Glutamatergic neuron (in vitro differentiated cells): ENCODE measurements at regions not wholly inside any gene's neighbourhood (a gene's known extent, or its start where the extent isn't known, plus 50 kb on each side); places are given as distances from the start of the nearest gene placed in this dataset.

Experiments
- DNase-seq: peaks from one replicate; pipeline ENCODE4 v3.0.0; 2022
- H3K27ac Mint-ChIP-seq: one replicate; pipeline ENCODE4 v1.8.0; 2020; ENCODE audit warnings: mild to moderate bottlenecking, mixed read lengths, inconsistent platforms; ENCODE audit not compliant: unreplicated experiment
- H3K27me3 Mint-ChIP-seq: one replicate; pipeline ENCODE4 v1.8.0; 2020; ENCODE audit warnings: mild to moderate bottlenecking, moderate library complexity, mixed read lengths, inconsistent platforms; ENCODE audit not compliant: unreplicated experiment
- H3K36me3 Mint-ChIP-seq: one replicate; pipeline ENCODE4 v1.8.0; 2020; ENCODE audit warnings: mild to moderate bottlenecking, mixed read lengths, inconsistent platforms; ENCODE audit not compliant: unreplicated experiment
- H3K4me1 Mint-ChIP-seq: one replicate; pipeline ENCODE4 v1.8.0; 2020; ENCODE audit warnings: mild to moderate bottlenecking, low read depth, mixed read lengths, inconsistent platforms; ENCODE audit not compliant: unreplicated experiment
- H3K4me3 Mint-ChIP-seq: one replicate; pipeline ENCODE4 v1.8.0; 2020; ENCODE audit warnings: mild to moderate bottlenecking, mixed read lengths, inconsistent platforms; ENCODE audit not compliant: unreplicated experiment
- H3K9me3 Mint-ChIP-seq: one replicate; pipeline ENCODE4 v1.8.0; 2020; ENCODE audit warnings: mild to moderate bottlenecking, moderate library complexity, mixed read lengths, inconsistent platforms; ENCODE audit not compliant: unreplicated experiment
- CTCF ChIP-seq: fragments of 200-600 bp; sonication (generic); IDR thresholded peaks from one replicate; pipeline ENCODE4 v1.5.0; 2021; ENCODE audit not compliant: partially characterized antibody, unreplicated experiment

DNA sequence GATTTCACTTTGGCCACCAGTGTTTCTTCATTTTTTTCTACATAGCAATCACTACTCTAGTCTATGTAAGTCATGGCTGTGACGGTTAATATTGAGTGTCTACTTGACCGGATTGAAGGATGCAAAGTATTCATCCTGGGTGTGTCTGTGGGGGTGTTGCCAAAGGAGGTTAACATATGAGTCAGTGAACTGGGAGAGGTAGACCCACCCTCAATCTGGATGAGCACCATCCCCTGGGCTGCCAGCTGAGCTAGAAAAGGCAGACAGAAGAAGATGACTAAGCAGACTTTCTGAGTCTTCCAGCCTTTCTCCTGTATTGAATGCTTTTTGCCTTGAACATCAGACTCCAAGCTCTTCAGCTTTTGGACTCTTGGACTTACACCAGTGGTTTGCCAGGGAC, 265.0 kb upstream of the SLC8A1 start:
- no peak overlapping the region for H3K4me3 Mint-ChIP-seq
- DNase-seq = no peak
- no peaks in the 10 kb centered on the region for H3K27me3 Mint-ChIP-seq
- H3K9me3 Mint-ChIP-seq = no peaks in the 10 kb centered on the region
- no peaks in the 10 kb centered on the region for H3K36me3 Mint-ChIP-seq
- H3K4me1 Mint-ChIP-seq = no peaks in the 10 kb centered on the region
- TF ChIP-seq CTCF = no peak
- no peak overlapping the region for H3K27ac Mint-ChIP-seq

DNA sequence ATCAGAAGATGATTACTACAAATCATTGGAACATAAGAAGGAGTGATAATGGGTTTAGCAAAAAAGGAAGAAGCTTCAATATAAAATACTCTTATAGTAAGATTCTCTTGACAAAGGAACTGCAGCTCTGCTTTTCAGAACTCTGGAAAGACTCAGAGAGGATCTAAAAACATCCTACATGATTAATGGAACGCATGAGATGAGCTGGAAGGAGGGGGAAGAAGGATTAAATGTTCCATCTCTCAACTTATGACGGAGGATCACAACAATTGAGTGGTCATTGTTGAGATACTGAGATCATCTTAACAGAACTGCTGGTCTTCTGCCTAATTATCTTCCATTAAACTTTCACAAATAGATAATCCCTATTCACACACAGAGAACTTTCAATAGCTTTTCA, 267.5 kb upstream of the SLC8A1 start:
- Mint-ChIP-seq H3K36me3 (no peaks in the 10 kb centered on the region), H3K27me3 (no peaks in the 10 kb centered on the region), H3K4me1 (no peaks in the 10 kb centered on the region), H3K27ac (no peak overlapping the region), H3K9me3 (no peaks in the 10 kb centered on the region), H3K4me3 (no peak overlapping the region)
- DNase-seq = no peak
- no peak for TF ChIP-seq CTCF

DNA sequence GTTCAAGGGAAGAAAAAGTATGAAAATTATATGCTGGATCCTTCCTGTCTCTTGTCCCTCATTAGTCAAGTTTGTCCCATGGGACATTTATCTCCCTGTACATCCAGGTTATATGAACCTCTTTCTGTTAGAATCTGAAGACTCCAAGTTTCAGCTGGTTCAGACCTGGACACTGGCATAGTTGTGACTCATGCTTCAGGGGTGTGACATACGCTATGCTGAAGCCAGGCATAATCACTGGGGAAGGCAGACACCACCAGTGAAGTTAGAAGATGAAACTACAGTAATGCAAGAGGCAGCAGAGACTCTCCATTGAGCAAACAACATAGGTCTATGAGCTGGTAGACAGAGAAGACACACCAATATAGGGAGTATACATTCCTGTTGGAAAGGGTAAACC, 269.7 kb upstream of the SLC8A1 start:
- no peaks in the 10 kb centered on the region for H3K36me3 Mint-ChIP-seq
- no peaks in the 10 kb centered on the region for H3K9me3 Mint-ChIP-seq
- no peak for TF ChIP-seq CTCF
- H3K27me3 Mint-ChIP-seq = no peaks in the 10 kb centered on the region
- no peak for DNase-seq
- no peak overlapping the region for H3K4me3 Mint-ChIP-seq
- no peaks in the 10 kb centered on the region for H3K4me1 Mint-ChIP-seq
- H3K27ac Mint-ChIP-seq = no peak overlapping the region

- H3K36me3 Mint-ChIP-seq = no peaks in the 10 kb centered on the region
- no peaks in the 10 kb centered on the region for H3K9me3 Mint-ChIP-seq
- H3K27ac Mint-ChIP-seq = no peak overlapping the region
- no peak for DNase-seq
- no peak for TF ChIP-seq CTCF
- H3K4me3 Mint-ChIP-seq = no peak overlapping the region
- no peaks in the 10 kb centered on the region for H3K27me3 Mint-ChIP-seq
- no peaks in the 10 kb centered on the region for H3K4me1 Mint-ChIP-seq
Measured at GRCh38 chr2:40723194-40723593, 271.3 kb upstream of the SLC8A1 start.

- no peak overlapping the region for H3K27ac Mint-ChIP-seq
- DNase-seq = no peak
Measured at GRCh38 chr2:40725040-40725439, 273.1 kb upstream of the SLC8A1 start.

More at GRCh38 chr2:40725040-40725439, 273.1 kb upstream of the SLC8A1 start:
- no peaks in the 10 kb centered on the region for H3K9me3 Mint-ChIP-seq
- no peaks in the 10 kb centered on the region for H3K27me3 Mint-ChIP-seq
- H3K36me3 Mint-ChIP-seq = no peaks in the 10 kb centered on the region
- no peak overlapping the region for H3K4me3 Mint-ChIP-seq
- H3K4me1 Mint-ChIP-seq = no peaks in the 10 kb centered on the region
- no peak for TF ChIP-seq CTCF
